ENCODE measurements at regions not wholly inside any gene's neighbourhood (a gene's known extent, or its start where the extent isn't known, plus 50 kb on each side); places are given as distances from the start of the nearest gene placed in this dataset.
A peak's percentile ranks its signal among the peaks of the same experiment; 100 is the strongest.

GRCh38 chrY:13092986-13093385 is 188.3 kb downstream of the DDX3Y start:
- Histone ChIP-seq H4K8ac (ENCODE audit: extremely low read depth, insufficient read depth, low read length) (no peak overlapping the region), H4K91ac (replicated peaks; ENCODE audit: insufficient read length, low read length) (peak overlapping the region; percentile 73), H2BK120ac (replicated peaks; ENCODE audit: low read depth, low read length) (peak overlapping the region; percentile 90), H3K4me3 (ENCODE audit: extremely low read depth in 1 of 4, insufficient read depth in 2 of 4, low read depth in 3 of 4, low read length in 4 of 4) (no peak overlapping the region), H3K4me1 (replicated peaks in 1 of 4; ENCODE audit: control insufficient read depth in 3 of 4, insufficient read depth in 4 of 4, low read length in 3 of 4) (peaks cover 0 to 8% (median 3%) of the 10 kb centered on the region in 4 experiments; a peak in 4 of 7 replicates), H3K79me2 (ENCODE audit: control insufficient read depth in 1 of 2, insufficient read depth in 2 of 2, low read length in 2 of 2) (no peaks in the 10 kb centered on the region), H3K23me2 (ENCODE audit: low read depth, low read length) (no peaks in the 10 kb centered on the region), H3K27me3 (replicated peaks in 1 of 4; ENCODE audit: control insufficient read depth in 3 of 4, extremely low read depth in 1 of 4, insufficient read depth in 3 of 4, low read length in 3 of 4) (no peaks in the 10 kb centered on the region), H3K23ac (ENCODE audit: insufficient read length) (no peak overlapping the region), H3K9me3 (ENCODE audit: insufficient read depth in 2 of 2, low read depth in 1 of 2, low read length in 1 of 2) (peaks cover 11% of the 10 kb centered on the region in 2 experiments; a peak in 3 of 4 replicates), H3K18ac (ENCODE audit: extremely low read depth, low read length) (peak overlapping the region; percentile 60; the same call in 1 of the 2 replicates), H4K20me1 (replicated peaks in 1 of 2; ENCODE audit: control insufficient read depth in 1 of 2, insufficient read depth in 2 of 2, low read length in 2 of 2) (no peaks in the 10 kb centered on the region), H3K27ac (ENCODE audit: low read depth, low read length) (peak overlapping the region; percentile 70), H3K4me2 (ENCODE audit: insufficient read depth in 1 of 2, low read depth in 2 of 2, low read length in 2 of 2) (peak overlapping the region in 1 of 2 experiments; percentile 11; a peak in 1 of 4 replicates), H2AFZ (ENCODE audit: low read length) (no peak overlapping the region), H3K9ac (replicated peaks in 1 of 4; ENCODE audit: extremely low read depth in 1 of 4, low read depth in 3 of 4, low read length in 3 of 4) (no peak overlapping the region; a peak in 1 of 7 replicates), H2BK15ac (ENCODE audit: low read length) (no peak overlapping the region), H3K4ac (replicated peaks; ENCODE audit: insufficient read length, low read depth, low read length) (no peak overlapping the region), H2BK12ac (ENCODE audit: low read depth, low read length) (peak overlapping the region; percentile 5; the same call in 1 of the 2 replicates), H3K36me3 (ENCODE audit: control insufficient read depth in 2 of 4, insufficient read depth in 4 of 4, low read length in 3 of 4) (peaks cover 0 to 6% (median 2%) of the 10 kb centered on the region in 4 experiments; a peak in 2 of 8 replicates), H4K5ac (ENCODE audit: insufficient read length, low read depth, low read length) (peak overlapping the region; percentile 95), H2BK20ac (ENCODE audit: low read length) (no peak overlapping the region), H2AK5ac (ENCODE audit: low read depth, low read length) (no peak overlapping the region), H3K56ac (replicated peaks; ENCODE audit: insufficient read length, low read depth, low read length) (no peak overlapping the region), H2BK5ac (ENCODE audit: low read depth, low read length) (peak overlapping the region; percentile 87; the same call in 1 of the 2 replicates), H3K14ac (ENCODE audit: insufficient read length) (no peak overlapping the region), H3K79me1 (ENCODE audit: low read depth, low read length) (no peaks in the 10 kb centered on the region)
- POLR2A ChIA-PET (ENCODE audit: partially characterized antibody) = interaction anchor here (1.1 to 1.7 kb wide), 3 partner anchors 106 to 166 kb away, joined by 3 to 5 read pairs (median 4); no protein-coding TSS in a partner anchor
- DNase-seq (ENCODE audit: low read depth in 1 of 2, low spot score in 2 of 2) (no peak), FAIRE-seq (no peak)
- 40% methylated on average over 2 of the region's 2 CpGs; no CpG with 5 or more reads in 1 of the 2 experiments for WGBS, 2 experiments (ENCODE audit: extremely low coverage in 1 of 2, insufficient coverage in 1 of 2, insufficient read length in 1 of 2, insufficient replicate concordance in 2 of 2, low coverage in 1 of 2, low lambda C conversion rate in 2 of 2, missing lambda C conversion rate in 1 of 2)
- CTCF ChIA-PET (ENCODE audit: partially characterized antibody) = interaction anchor here (1.1 kb wide), 1 partner anchor 251 kb away, joined by 3 read pairs; no protein-coding TSS in a partner anchor
- no peak for TF ChIP-seq CTBP2 (IDR thresholded peaks at IDR 0.05; ENCODE audit: borderline replicate concordance, insufficient read depth, insufficient read length, low read length)
